Body of pancreas (tissue), 4 donors: ENCODE measurements at regions not wholly inside any gene's neighbourhood (a gene's known extent, or its start where the extent isn't known, plus 50 kb on each side); places are given as distances from the start of the nearest gene placed in this dataset.
A peak's percentile ranks its signal among the peaks of the same experiment; 100 is the strongest.

Experiments used
- ATAC-seq: fragments of 150-250 bp; one replicate; pipeline ENCODE4 v1.9.1; 2016
- DNase-seq, 4 donors: peaks; one replicate each; pipeline ENCODE4 v3.0.0-alpha.2; 2019
- H3K27ac ChIP-seq, 4 donors: fragments of 200-600 bp; sonication (generic); 1 replicate in 3 of 4; 2 replicates in 1 of 4; pipeline versions ENCODE4 v1.5.1 to v1.6.1; 2016 to 2019; ENCODE audit warnings: mild to moderate bottlenecking in 1 of 4, mixed read lengths in 1 of 4, moderate library complexity in 1 of 4
- H3K27me3 ChIP-seq, 2 donors: fragments of 200-600 bp; sonication (generic); one replicate each; pipeline ENCODE4 v1.6.0; 2016; ENCODE audit warnings: mild to moderate bottlenecking in 1 of 2
- H3K36me3 ChIP-seq, 2 donors: fragments of 200-600 bp; sonication (generic); replicated peaks in 1 of 2; 2 replicates each; pipeline ENCODE4 v1.5.1; 2016; ENCODE audit warnings: low read depth in 2 of 2; ENCODE audit not compliant: insufficient read depth in 1 of 2
- H3K4me1 ChIP-seq: fragments of 200-600 bp; sonication (generic); one replicate; pipeline ENCODE4 v1.6.0; 2016
- H3K4me3 ChIP-seq, 2 donors: fragments of 200-600 bp; sonication (generic); 1 replicate in 1 of 2; 2 replicates in 1 of 2; pipeline ENCODE4 v1.5.1; 2016 to 2019
- H3K9me3 ChIP-seq, 3 donors: fragments of 200-600 bp; sonication (generic); 1 replicate in 2 of 3; 2 replicates in 1 of 3; pipeline ENCODE4 v1.5.1; 2016
- POLR2A ChIP-seq, 3 donors: fragments of 450-650 bp; IDR thresholded peaks; one replicate each; pipeline ENCODE4 v1.6.1; 2016; ENCODE audit warnings: antibody characterized with exemption in 3 of 3, mild to moderate bottlenecking in 2 of 3
- WGBS, 2 donors: methylation state at CpG; one replicate each; pipeline ENCODE4 v1.1.5; 2017; 5-methylcytosine and 5-hydroxymethylcytosine counted together
- intact Hi-C: fragments of 100-400 bp; cut with DNase I; formaldehyde crosslinking; loops from one replicate; pipeline ENCODE4 v1.15.1; 2023
- TF ChIP-seq, protein P1 (sequence below), 7 experiments: fragments of 450-650 bp in 4 of 7; fragments of 200-600 bp in 3 of 7; sonication (generic) in 3 of 7; IDR thresholded peaks; one replicate each; pipeline ENCODE4 v1.5.1; 2016 to 2019; ENCODE audit warnings: antibody characterized with exemption in 7 of 7

- no peak for TF ChIP-seq POLR2A (IDR thresholded peaks at IDR 0.05)
- TF ChIP-seq, protein P1, sequence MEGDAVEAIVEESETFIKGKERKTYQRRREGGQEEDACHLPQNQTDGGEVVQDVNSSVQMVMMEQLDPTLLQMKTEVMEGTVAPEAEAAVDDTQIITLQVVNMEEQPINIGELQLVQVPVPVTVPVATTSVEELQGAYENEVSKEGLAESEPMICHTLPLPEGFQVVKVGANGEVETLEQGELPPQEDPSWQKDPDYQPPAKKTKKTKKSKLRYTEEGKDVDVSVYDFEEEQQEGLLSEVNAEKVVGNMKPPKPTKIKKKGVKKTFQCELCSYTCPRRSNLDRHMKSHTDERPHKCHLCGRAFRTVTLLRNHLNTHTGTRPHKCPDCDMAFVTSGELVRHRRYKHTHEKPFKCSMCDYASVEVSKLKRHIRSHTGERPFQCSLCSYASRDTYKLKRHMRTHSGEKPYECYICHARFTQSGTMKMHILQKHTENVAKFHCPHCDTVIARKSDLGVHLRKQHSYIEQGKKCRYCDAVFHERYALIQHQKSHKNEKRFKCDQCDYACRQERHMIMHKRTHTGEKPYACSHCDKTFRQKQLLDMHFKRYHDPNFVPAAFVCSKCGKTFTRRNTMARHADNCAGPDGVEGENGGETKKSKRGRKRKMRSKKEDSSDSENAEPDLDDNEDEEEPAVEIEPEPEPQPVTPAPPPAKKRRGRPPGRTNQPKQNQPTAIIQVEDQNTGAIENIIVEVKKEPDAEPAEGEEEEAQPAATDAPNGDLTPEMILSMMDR (IDR thresholded peaks at IDR 0.05), result no peak
- 62% methylated on average over 3 of the region's 3 CpGs for WGBS, 2 donors
- H3K36me3 ChIP-seq, result no peaks in the 10 kb centered on the region
- no peak for DNase-seq
- H3K27ac ChIP-seq, result peak overlapping the region; percentile 59 to 88 (median 74)
- no peak for ATAC-seq
- no peaks in the 10 kb centered on the region for H3K27me3 ChIP-seq
- H3K9me3 ChIP-seq, result no peaks in the 10 kb centered on the region
- no peak overlapping the region for H3K4me3 ChIP-seq
- H3K4me1 ChIP-seq, result peaks cover 35% of the 10 kb centered on the region
- intact Hi-C loops, result no loop called here
Observed at GRCh38 chr1:116855773-116856201, 53.9 kb upstream of the PTGFRN start.

GRCh38 chr1:116856312-116856711 is 53.4 kb upstream of the PTGFRN start:
- DNase-seq (no peak), ATAC-seq (no peak)
- Histone ChIP-seq H3K4me1 (peaks cover 35% of the 10 kb centered on the region), H3K27me3 (no peaks in the 10 kb centered on the region), H3K27ac (no peak overlapping the region), H3K9me3 (no peaks in the 10 kb centered on the region), H3K36me3 (no peaks in the 10 kb centered on the region), H3K4me3 (no peak overlapping the region)
- WGBS, 2 donors, result 96% methylated on average over 3 of the region's 3 CpGs
- intact Hi-C loops, result no loop called here
- TF ChIP-seq POLR2A (IDR thresholded peaks at IDR 0.05), result no peak
- TF ChIP-seq, protein P1 (IDR thresholded peaks at IDR 0.05), result no peak

- 78 to 82% methylated on average over 3 of the region's 3 CpGs for WGBS, 2 donors
- intact Hi-C loops, result no loop called here
Observed at GRCh38 chr1:116857092-116857491, 52.6 kb upstream of the PTGFRN start.

More at GRCh38 chr1:116857092-116857491, 52.6 kb upstream of the PTGFRN start:
- no peaks in the 10 kb centered on the region for H3K9me3 ChIP-seq
- ATAC-seq, result no peak
- H3K27ac ChIP-seq, result no peak overlapping the region
- no peaks in the 10 kb centered on the region for H3K36me3 ChIP-seq
- H3K27me3 ChIP-seq, result no peaks in the 10 kb centered on the region
- DNase-seq, result no peak
- no peak overlapping the region for H3K4me3 ChIP-seq
- H3K4me1 ChIP-seq, result peaks cover 35% of the 10 kb centered on the region
- TF ChIP-seq, protein P1 (IDR thresholded peaks at IDR 0.05), result no peak
